Esophagus squamous epithelium (tissue), 4 donors: ENCODE measurements at regions not wholly inside any gene's neighbourhood (a gene's known extent, or its start where the extent isn't known, plus 50 kb on each side); places are given as distances from the start of the nearest gene placed in this dataset.

Experiments
- CTCF ChIP-seq, 6 experiments: fragments of 450-650 bp in 4 of 6; fragments of 200-600 bp in 2 of 6; sonication (generic) in 2 of 6; IDR thresholded peaks; one replicate each; pipeline ENCODE4 v1.5.1; 2016 to 2019; ENCODE audit warnings: antibody characterized with exemption in 6 of 6, mild to moderate bottlenecking in 4 of 6, moderate library complexity in 4 of 6
- POLR2A ChIP-seq, 4 donors: fragments of 450-650 bp; IDR thresholded peaks; one replicate each; pipeline ENCODE4 v1.6.1; 2017; ENCODE audit warnings: antibody characterized with exemption in 4 of 4, mild to moderate bottlenecking in 4 of 4, moderate library complexity in 3 of 4

GRCh38 chr18:77529492-77530176 is 280.0 kb downstream of the GALR1 start:
- TF ChIP-seq POLR2A (IDR thresholded peaks at IDR 0.05) (no peak), CTCF (IDR thresholded peaks at IDR 0.05) (no peak)
